Keratinocyte (primary cell): ENCODE measurements at regions not wholly inside any gene's neighbourhood (a gene's known extent, or its start where the extent isn't known, plus 50 kb on each side); places are given as distances from the start of the nearest gene placed in this dataset.

Experiments used
- DNase-seq: peaks from one replicate; pipeline ENCODE4 v3.0.0-alpha.2; 2011; ENCODE audit warnings: low read depth, missing footprints, low spot score
- FAIRE-seq: peaks from 2 replicates; lab custom pipeline; 2011; peaks lifted over from hg19 to GRCh38; lab: Jason Lieb, UNC
- H2AFZ ChIP-seq: 2 replicates; pipeline ENCODE4 v1.6.0; 2012; ENCODE audit warnings: low read length, control low read depth, inconsistent platforms; ENCODE audit not compliant: control insufficient read depth
- H3K27ac ChIP-seq: 2 replicates; pipeline ENCODE4 v1.5.1; 2011; ENCODE audit warnings: low read length; ENCODE audit not compliant: control insufficient read depth, insufficient read depth
- H3K27me3 ChIP-seq: 3 replicates; pipeline ENCODE4 v1.6.0; 2011; ENCODE audit warnings: low read length; ENCODE audit not compliant: control insufficient read depth, insufficient read depth; ENCODE audit errors: extremely low read depth
- H3K36me3 ChIP-seq, 2 experiments: 2 replicates in 1 of 2; 3 replicates in 1 of 2; pipeline ENCODE4 v1.5.1; 2011; ENCODE audit warnings: low read length in 2 of 2, mild to moderate bottlenecking in 1 of 2; ENCODE audit not compliant: control insufficient read depth in 2 of 2, insufficient read depth in 2 of 2; ENCODE audit errors: extremely low read depth in 1 of 2
- H3K4me1 ChIP-seq: 3 replicates; pipeline ENCODE4 v1.5.1; 2011; ENCODE audit warnings: low read length; ENCODE audit not compliant: control insufficient read depth, insufficient read depth; ENCODE audit errors: extremely low read depth
- H3K4me2 ChIP-seq: 3 replicates; pipeline ENCODE4 v1.6.0; 2011; ENCODE audit warnings: low read depth, low read length; ENCODE audit not compliant: control insufficient read depth, insufficient read depth; ENCODE audit errors: extremely low read depth
- H3K4me3 ChIP-seq, 3 experiments: fragments of 200-600 bp in 1 of 3; sonication (generic) in 1 of 3; 2 replicates in 2 of 3; 3 replicates in 1 of 3; pipeline ENCODE4 v1.5.1; 2011 to 2016; ENCODE audit warnings: low read length in 3 of 3, mild to moderate bottlenecking in 3 of 3, control low read depth in 2 of 3, inconsistent platforms in 1 of 3, low read depth in 1 of 3, mixed read lengths in 1 of 3, mixed run types in 1 of 3, moderate library complexity in 1 of 3; ENCODE audit not compliant: control insufficient read depth in 2 of 3, insufficient read depth in 2 of 3; ENCODE audit errors: extremely low read depth in 1 of 3
- H3K79me2 ChIP-seq: 2 replicates; pipeline ENCODE4 v1.6.0; 2012; ENCODE audit warnings: low read length; ENCODE audit not compliant: control insufficient read depth, insufficient read depth
- H3K9ac ChIP-seq: 3 replicates; pipeline ENCODE4 v1.6.0; 2011; ENCODE audit warnings: low read length; ENCODE audit not compliant: control insufficient read depth, insufficient read depth; ENCODE audit errors: extremely low read depth
- H3K9me1 ChIP-seq: 3 replicates; pipeline ENCODE4 v1.6.0; 2011; ENCODE audit warnings: low read length; ENCODE audit not compliant: control insufficient read depth, insufficient read depth; ENCODE audit errors: extremely low read depth
- H3K9me3 ChIP-seq: 2 replicates; pipeline ENCODE4 v1.5.1; 2012; ENCODE audit warnings: low read depth, low read length; ENCODE audit not compliant: control insufficient read depth
- H4K20me1 ChIP-seq: 3 replicates; pipeline ENCODE4 v1.6.0; 2011; ENCODE audit warnings: low read length; ENCODE audit not compliant: control insufficient read depth, insufficient read depth; ENCODE audit errors: extremely low read depth
- EZH2 ChIP-seq: IDR thresholded peaks from one replicate; pipeline ENCODE4 v1.6.1; 2012; ENCODE audit warnings: inconsistent platforms, mild to moderate bottlenecking, low read length, moderate library complexity
- dilution Hi-C: fragments of 300-500 bp; cut with MboI; formaldehyde crosslinking; loops from one replicate; pipeline ENCODE4 v1.7.0; 2020; ENCODE audit warnings: low sequenced_read_pairs; ENCODE audit not compliant: extremely low pct_ligation_motif_present
- TF ChIP-seq, protein P1 (sequence below), 3 experiments: IDR thresholded peaks in 1 of 3; conservative IDR thresholded peaks in 1 of 3; optimal IDR thresholded peaks in 1 of 3; 2 replicates in 2 of 3; 3 replicates in 1 of 3; pipeline versions ENCODE3 to v1.5.1; 2011; ENCODE audit warnings: low read length in 3 of 3, mild to moderate bottlenecking in 3 of 3, moderate library complexity in 2 of 3, control low read depth in 1 of 3, inconsistent platforms in 1 of 3; ENCODE audit not compliant: insufficient read depth in 2 of 3; ENCODE audit errors: extremely low read depth in 1 of 3

DNA sequence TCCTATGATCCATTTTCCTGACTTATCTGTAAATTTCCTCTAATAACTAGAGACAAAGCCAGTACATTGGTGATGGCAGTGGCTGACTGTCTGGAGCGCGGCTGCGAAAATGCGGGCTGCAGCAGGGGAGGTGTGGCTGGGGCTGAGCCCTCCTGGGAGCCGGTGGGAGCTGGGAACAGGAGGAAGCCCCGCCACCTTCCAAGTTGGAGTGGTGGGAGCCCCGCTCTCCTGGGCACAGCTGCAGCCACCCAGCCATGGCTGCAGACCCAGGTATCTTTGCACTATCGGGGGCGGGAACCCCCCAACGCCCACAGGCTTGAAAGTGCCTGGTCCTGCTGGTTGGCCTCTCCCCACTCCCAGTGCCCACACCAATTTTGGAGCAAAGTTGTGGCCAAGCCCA lies 633.0 kb upstream of the TMEFF2 start:
- DNase-seq: no peak
- dilution Hi-C loops: no loop called here
- H3K27ac ChIP-seq: no peak overlapping the region
- FAIRE-seq: no peak
- H4K20me1 ChIP-seq: no peaks in the 10 kb centered on the region
- no peak overlapping the region for H3K4me2 ChIP-seq
- no peaks in the 10 kb centered on the region for H3K79me2 ChIP-seq
- no peak overlapping the region for H3K9ac ChIP-seq
- H3K4me1 ChIP-seq: no peaks in the 10 kb centered on the region
- no peak overlapping the region for H2AFZ ChIP-seq
- no peaks in the 10 kb centered on the region for H3K27me3 ChIP-seq
- H3K9me1 ChIP-seq: no peaks in the 10 kb centered on the region
- H3K9me3 ChIP-seq: no peaks in the 10 kb centered on the region
- H3K4me3 ChIP-seq: no peak overlapping the region
- H3K36me3 ChIP-seq: no peaks in the 10 kb centered on the region
- TF ChIP-seq EZH2: no peak

DNA sequence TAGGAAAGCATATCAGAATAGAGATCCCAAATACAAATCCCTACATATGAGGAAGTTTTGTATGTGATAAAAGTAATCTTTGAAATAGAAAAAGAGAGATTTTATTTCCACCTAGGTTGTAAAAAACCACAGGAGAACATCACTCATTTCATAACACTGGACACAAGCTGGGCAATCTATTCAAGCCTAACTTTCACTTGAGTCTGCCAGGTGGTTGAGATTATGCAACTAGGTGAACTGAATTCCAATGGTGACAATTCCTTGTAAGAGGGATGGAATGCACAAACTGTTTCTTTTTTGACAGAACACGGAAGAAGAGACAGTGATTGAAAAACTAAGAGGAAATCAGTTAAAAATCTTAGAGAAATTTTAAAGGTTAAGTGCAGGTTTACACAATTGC lies 619.6 kb upstream of the TMEFF2 start:
- Histone ChIP-seq H4K20me1 (no peaks in the 10 kb centered on the region), H3K9me1 (no peaks in the 10 kb centered on the region), H3K36me3 (no peaks in the 10 kb centered on the region), H3K9ac (no peak overlapping the region), H3K27me3 (no peaks in the 10 kb centered on the region), H3K79me2 (no peaks in the 10 kb centered on the region), H3K4me3 (no peak overlapping the region), H3K4me2 (no peak overlapping the region), H2AFZ (no peak overlapping the region), H3K27ac (no peak overlapping the region), H3K4me1 (no peaks in the 10 kb centered on the region), H3K9me3 (no peaks in the 10 kb centered on the region)
- FAIRE-seq (no peak), DNase-seq (no peak)
- dilution Hi-C loops: no loop called here
- TF ChIP-seq, protein P1, sequence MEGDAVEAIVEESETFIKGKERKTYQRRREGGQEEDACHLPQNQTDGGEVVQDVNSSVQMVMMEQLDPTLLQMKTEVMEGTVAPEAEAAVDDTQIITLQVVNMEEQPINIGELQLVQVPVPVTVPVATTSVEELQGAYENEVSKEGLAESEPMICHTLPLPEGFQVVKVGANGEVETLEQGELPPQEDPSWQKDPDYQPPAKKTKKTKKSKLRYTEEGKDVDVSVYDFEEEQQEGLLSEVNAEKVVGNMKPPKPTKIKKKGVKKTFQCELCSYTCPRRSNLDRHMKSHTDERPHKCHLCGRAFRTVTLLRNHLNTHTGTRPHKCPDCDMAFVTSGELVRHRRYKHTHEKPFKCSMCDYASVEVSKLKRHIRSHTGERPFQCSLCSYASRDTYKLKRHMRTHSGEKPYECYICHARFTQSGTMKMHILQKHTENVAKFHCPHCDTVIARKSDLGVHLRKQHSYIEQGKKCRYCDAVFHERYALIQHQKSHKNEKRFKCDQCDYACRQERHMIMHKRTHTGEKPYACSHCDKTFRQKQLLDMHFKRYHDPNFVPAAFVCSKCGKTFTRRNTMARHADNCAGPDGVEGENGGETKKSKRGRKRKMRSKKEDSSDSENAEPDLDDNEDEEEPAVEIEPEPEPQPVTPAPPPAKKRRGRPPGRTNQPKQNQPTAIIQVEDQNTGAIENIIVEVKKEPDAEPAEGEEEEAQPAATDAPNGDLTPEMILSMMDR (optimal IDR thresholded peaks at IDR 0.05 in 1 of 3, IDR thresholded peaks at IDR 0.05 in 1 of 3, conservative IDR thresholded peaks at IDR 0.05 in 1 of 3; ENCODE audit: extremely low read depth in 1 of 3, insufficient read depth in 2 of 3, low read length in 3 of 3): no peak
- TF ChIP-seq EZH2: no peak

DNA sequence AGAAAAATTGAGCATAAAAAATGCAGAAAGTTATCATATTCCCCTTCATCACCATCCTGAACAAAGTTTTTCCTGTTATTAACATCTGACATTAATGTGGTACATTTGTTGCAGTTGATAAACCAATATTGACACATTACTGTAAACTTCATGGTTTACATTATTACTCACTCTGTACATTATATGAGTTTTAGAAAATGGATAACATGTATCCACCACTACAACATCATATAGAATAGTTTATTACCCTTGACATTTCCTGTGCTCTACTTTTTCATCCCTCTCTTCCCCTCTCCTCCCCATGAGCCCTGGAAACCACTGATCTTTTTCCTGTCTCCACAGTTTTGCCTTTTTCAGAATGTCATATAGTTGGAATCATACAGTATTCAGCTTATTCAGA lies 618.6 kb upstream of the TMEFF2 start:
- Histone ChIP-seq H3K36me3 (no peaks in the 10 kb centered on the region), H4K20me1 (no peaks in the 10 kb centered on the region), H3K9ac (no peak overlapping the region), H2AFZ (no peak overlapping the region), H3K27ac (no peak overlapping the region), H3K9me3 (no peaks in the 10 kb centered on the region), H3K4me2 (no peak overlapping the region), H3K79me2 (no peaks in the 10 kb centered on the region), H3K4me3 (no peak overlapping the region), H3K9me1 (no peaks in the 10 kb centered on the region), H3K27me3 (no peaks in the 10 kb centered on the region), H3K4me1 (no peaks in the 10 kb centered on the region)
- DNase-seq (no peak), FAIRE-seq (no peak)
- TF ChIP-seq, protein P1 (optimal IDR thresholded peaks at IDR 0.05 in 1 of 3, IDR thresholded peaks at IDR 0.05 in 1 of 3, conservative IDR thresholded peaks at IDR 0.05 in 1 of 3; ENCODE audit: extremely low read depth in 1 of 3, insufficient read depth in 2 of 3, low read length in 3 of 3): no peak
- TF ChIP-seq EZH2: no peak
- dilution Hi-C loops: no loop called here
